Tibial nerve (tissue), 3 donors: ENCODE measurements at regions not wholly inside any gene's neighbourhood (a gene's known extent, or its start where the extent isn't known, plus 50 kb on each side); places are given as distances from the start of the nearest gene placed in this dataset.

Experiments used
- POLR2A ChIP-seq, 2 donors: fragments of 450-650 bp; IDR thresholded peaks; one replicate each; pipeline ENCODE4 v1.6.1; 2017; ENCODE audit warnings: antibody characterized with exemption in 2 of 2, mild to moderate bottlenecking in 2 of 2, moderate library complexity in 2 of 2
- TF ChIP-seq, protein P1 (sequence below), 5 experiments: fragments of 200-600 bp in 3 of 5; fragments of 450-650 bp in 2 of 5; sonication (generic) in 3 of 5; IDR thresholded peaks; one replicate each; pipeline ENCODE4 v1.5.1; 2016 to 2019; ENCODE audit warnings: antibody characterized with exemption in 5 of 5, mild to moderate bottlenecking in 3 of 5, moderate library complexity in 2 of 5

DNA sequence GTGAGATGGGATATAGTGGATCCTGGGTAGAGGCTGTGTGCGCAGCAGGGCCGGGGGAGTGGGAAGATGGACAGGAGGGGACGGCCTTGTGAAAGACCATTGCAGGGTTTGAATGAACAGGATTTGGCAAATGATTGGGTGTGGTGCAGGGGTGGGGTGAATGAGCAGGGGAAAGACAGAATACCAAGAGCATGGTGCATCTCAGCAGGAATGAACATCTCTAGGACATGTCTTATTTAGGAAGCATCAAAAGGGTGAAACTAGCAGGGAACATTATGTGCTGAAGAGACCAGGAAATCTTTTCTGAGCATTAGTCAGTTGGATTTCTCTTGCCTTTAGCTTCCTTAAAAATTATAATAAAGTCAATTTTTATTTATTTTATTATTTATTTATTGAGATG lies 60.6 kb upstream of the SLC2A1 start:
- TF ChIP-seq, protein P1, sequence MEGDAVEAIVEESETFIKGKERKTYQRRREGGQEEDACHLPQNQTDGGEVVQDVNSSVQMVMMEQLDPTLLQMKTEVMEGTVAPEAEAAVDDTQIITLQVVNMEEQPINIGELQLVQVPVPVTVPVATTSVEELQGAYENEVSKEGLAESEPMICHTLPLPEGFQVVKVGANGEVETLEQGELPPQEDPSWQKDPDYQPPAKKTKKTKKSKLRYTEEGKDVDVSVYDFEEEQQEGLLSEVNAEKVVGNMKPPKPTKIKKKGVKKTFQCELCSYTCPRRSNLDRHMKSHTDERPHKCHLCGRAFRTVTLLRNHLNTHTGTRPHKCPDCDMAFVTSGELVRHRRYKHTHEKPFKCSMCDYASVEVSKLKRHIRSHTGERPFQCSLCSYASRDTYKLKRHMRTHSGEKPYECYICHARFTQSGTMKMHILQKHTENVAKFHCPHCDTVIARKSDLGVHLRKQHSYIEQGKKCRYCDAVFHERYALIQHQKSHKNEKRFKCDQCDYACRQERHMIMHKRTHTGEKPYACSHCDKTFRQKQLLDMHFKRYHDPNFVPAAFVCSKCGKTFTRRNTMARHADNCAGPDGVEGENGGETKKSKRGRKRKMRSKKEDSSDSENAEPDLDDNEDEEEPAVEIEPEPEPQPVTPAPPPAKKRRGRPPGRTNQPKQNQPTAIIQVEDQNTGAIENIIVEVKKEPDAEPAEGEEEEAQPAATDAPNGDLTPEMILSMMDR (IDR thresholded peaks at IDR 0.05) = no peak
- TF ChIP-seq POLR2A (IDR thresholded peaks at IDR 0.05) = no peak
